T-helper 2 cell treated with Interferon-gamma antibody and Interleukin-4, amounts not matched to agents 100 ng/mL and 5 ng/mL, for 36 hours (primary cell): ENCODE measurements at regions not wholly inside any gene's neighbourhood (a gene's known extent, or its start where the extent isn't known, plus 50 kb on each side); places are given as distances from the start of the nearest gene placed in this dataset.

Experiments
- intact Hi-C: fragments of 100-400 bp; cut with micrococcal nuclease; formaldehyde crosslinking; loops from one replicate; pipeline ENCODE4 v1.15.1; 2023

DNA sequence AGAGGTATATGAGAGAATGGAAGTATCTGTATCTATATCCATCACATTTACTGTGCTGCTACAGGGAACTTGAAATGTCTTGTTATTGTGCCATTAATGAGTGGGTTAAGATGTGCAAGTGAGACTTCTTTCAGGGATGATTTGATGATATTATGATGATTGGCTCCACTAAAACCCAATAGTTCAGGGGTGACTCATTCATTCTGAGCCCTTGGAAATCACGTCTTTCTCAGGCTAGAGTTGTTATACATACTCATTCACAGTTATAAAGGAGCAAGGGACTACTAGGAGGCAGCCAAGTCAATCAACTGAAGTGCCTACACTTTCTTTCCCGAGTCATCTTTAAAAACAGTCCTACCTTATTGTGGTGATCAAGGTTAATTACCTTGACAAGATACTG is 1109.8 kb upstream of the B3GALT2 start:
- intact Hi-C loops: loop anchor here (5.0 to 10.0 kb wide), 2 partner anchors 1041 to 1489 kb away; partner anchors contain the start of gene RGS2

DNA sequence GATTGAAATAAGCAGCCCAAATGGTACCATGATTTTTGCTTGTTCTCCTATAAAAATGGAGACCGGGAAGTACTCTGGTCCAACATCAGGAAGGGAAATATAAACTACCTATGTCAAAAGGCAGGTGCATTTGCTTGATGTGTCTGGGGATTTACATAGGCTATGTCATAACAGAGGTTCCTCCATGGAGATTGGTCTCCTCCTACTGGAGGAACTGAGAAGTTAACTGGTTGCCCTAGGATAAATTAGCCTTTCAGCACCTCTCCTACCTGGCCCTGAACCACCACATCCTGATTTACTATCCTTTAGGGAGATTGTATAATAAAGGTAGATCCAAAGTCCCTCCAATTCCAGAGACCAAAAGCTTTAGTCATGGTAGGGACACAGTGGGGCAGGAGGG is 1109.3 kb upstream of the B3GALT2 start:
- intact Hi-C loops: loop anchor here (1.0 to 10.0 kb wide), 5 partner anchors 889 to 1488 kb away; partner anchors contain the start of gene RGS2

GRCh38 chr1:194293851-194294405 is 1107.5 kb upstream of the B3GALT2 start:
- intact Hi-C loops: loop anchor here (2.0 to 10.0 kb wide), 2 partner anchors 887 to 1039 kb away; no protein-coding TSS in a partner anchor

DNA sequence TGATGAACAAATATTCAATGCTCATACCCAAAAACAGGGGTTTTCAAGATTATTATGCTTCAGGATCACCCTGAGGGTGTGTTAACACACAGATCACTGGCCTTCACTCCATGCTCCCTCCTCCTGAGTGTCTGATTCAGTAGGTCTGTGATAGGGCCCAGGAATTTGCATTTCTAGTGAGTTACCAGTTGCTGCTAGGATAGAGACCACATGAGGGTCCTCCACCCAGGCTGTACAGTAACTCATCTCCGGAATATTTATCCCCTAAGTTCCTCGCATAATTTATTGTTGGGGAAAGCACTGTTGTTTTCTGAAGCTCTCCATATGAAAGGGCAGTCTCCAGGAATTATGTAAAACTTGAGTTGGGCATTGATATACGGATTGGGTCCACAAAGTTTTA is 1106.6 kb upstream of the B3GALT2 start:
- intact Hi-C loops: loop anchor here (10.0 kb wide), 1 partner anchor 1038 kb away; no protein-coding TSS in a partner anchor

DNA sequence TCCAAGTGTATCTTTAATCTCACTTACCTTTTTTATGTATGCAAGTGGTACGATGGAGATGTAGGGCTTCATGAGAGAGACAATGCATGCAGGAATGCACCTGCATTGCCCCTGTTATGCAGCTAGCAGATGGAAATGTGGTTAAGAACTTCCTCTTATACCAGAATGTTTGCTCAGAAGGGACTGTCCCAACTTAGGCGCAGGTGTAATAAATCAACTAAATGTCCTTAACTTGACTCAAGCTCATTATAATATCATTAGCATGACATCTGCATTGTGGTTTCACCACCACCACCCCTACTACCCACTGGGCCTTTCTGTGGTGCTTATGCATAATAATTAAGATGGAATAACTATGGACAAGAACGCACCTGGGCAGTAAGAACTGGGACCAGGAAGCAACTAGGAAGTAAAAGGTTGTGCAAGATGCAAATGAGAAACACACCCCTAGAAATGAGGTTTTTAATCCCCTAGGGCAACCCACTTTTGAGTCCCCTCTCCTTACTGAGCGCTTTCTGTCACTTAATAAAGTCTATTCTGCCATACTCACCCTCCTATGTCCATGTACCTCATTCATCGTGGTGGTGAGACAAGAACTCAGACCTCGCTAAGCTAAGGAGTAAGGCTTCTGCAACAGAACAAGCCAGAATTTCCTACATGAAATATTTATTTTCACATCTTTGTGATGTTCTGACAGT is 1103.3 kb upstream of the B3GALT2 start:
- intact Hi-C loops: loop anchor here (10.0 kb wide), 1 partner anchor 1035 kb away; no protein-coding TSS in a partner anchor

DNA sequence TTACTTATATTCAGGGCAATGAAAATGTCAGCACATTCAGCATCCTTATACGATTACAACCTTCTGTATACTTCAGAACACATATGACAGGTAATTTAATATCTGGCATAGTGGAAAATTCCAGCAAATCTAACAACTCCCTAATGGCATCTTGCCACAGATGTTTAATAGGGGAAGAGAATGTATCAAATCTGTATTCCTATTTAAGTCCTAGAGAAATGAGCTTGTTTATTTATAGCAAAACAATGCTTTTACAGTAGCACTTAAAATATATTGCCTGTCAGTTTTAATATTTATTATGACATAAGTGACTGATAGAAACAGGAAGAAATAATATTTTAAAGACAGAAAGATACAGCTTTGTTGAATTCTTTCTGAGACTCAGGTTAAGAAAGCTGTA is 1101.8 kb upstream of the B3GALT2 start:
- intact Hi-C loops: no loop called here

GRCh38 chr1:194281376-194281775 is 1095.0 kb upstream of the B3GALT2 start:
- intact Hi-C loops: no loop called here

GRCh38 chr1:194280463-194280862 is 1094.0 kb upstream of the B3GALT2 start:
- intact Hi-C loops: no loop called here

GRCh38 chr1:194279975-194280374 is 1093.6 kb upstream of the B3GALT2 start:
- intact Hi-C loops: no loop called here

DNA sequence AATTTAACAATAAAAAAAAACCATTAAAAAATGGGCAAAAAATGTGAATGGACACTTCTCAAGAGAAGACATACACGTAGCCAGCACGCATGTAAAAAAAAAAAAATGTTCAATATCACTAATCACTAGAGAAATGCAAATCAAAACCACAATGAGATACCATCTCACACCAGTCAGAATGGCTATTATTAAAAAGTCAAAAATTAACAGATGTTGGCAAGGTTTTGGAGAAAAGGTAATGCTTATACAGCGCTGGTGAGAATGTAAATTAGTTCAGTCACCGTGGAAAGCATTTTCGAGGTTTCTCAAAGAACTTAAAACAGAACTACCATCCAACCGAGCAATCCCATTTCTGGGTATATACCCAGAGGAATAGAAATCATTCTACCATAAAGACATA is 1091.5 kb upstream of the B3GALT2 start:
- intact Hi-C loops: no loop called here

- intact Hi-C loops: no loop called here
These were observed 1087.2 kb upstream of the B3GALT2 start for GRCh38 chr1:194273660-194274059.

DNA sequence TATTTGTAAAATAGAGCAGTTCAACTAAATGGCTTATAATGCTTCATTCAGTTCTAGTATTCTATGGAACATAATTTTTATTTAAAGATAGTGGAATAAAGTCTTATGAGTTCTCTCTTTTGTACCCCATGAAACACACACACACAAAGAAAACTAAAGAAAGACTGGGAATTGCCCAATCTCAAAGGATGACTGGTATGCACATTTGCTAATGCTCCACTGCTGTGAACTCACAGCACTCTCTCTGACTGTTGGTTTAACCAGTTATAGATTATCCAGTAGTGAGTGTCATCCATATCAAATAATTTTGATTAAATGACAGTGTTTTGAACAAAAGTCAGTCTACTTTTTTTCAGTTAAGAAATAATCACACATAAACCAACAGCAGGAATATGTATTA is 1082.4 kb upstream of the B3GALT2 start:
- intact Hi-C loops: no loop called here

GRCh38 chr1:194267021-194267420 is 1080.6 kb upstream of the B3GALT2 start:
- intact Hi-C loops: no loop called here

GRCh38 chr1:194256010-194256409 is 1069.6 kb upstream of the B3GALT2 start:
- intact Hi-C loops: no loop called here

DNA sequence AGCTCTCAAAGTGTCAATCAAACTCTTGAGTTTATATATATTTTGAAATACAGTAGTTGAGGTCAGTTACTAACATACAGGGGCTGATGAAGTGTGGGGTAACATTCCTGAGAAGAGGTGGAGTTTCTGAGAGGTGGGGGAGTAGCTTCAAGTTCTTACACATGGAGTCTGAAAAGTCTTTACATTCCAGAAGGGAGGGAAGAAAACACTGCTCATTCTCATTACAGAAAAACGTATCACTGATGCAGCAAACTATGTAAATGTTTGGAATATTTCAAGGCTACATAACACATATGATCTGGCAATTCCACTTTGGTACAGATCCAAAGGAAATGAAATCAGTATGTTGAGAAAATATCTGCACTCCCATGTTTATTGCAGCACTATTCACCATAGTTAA is 1065.8 kb upstream of the B3GALT2 start:
- intact Hi-C loops: no loop called here

DNA sequence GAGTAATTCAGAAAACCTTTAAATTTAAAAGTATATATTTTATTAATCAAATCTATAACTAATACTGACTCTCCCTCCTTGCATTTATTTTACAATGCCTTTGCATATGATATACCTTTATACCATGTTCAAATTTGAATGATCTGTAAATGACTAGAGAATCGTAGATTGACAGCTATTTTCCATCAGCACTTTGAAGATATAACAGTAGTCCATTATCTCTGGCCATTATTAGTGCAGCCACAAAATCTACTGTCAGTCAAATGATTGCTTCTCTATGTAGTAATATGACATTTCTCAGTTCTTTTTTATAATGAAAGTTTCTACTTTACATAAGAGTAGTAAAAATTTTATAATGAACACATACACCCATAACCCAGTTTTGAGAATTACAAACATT is 1054.8 kb upstream of the B3GALT2 start:
- intact Hi-C loops: no loop called here

- intact Hi-C loops: no loop called here
These were observed 1046.7 kb upstream of the B3GALT2 start for GRCh38 chr1:194233069-194233468.

- intact Hi-C loops: no loop called here
These were observed 1044.1 kb upstream of the B3GALT2 start for GRCh38 chr1:194230351-194231144.

DNA sequence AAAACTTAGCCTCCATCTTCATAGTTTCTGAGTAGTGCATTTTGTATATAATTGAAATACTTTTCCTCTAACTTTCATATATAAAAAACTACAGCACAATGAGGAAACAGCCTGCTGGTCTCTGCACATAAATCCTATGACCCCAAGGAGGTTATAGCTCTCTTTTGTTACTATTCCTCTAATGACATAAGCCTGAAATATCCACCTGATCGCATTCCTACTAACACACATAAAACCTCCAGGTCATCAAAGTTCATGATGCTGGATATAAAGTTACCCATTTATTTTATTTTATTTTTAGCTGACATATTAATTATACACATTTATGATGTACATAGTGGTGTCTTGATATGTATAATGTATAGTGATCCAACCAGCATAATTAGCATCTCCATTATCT is 1042.0 kb upstream of the B3GALT2 start:
- intact Hi-C loops: no loop called here

DNA sequence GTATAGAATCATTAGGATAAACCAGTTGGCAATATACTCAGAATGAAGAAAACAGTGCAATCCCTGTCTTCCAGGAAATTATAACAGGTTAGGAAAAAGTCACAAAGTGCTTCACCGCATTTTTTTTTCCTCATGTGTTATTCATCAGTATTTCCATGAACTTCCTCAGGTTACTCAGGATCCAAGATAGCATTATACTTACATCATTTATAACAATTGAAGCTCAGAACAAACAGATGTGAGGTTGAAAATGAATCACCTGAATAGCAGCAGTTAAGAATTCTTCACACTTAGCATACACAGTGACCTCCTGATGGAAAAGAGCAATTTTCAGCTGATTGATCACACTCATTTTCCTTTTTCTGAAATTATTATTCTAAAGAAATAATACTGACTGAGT is 1040.7 kb upstream of the B3GALT2 start:
- intact Hi-C loops: no loop called here

DNA sequence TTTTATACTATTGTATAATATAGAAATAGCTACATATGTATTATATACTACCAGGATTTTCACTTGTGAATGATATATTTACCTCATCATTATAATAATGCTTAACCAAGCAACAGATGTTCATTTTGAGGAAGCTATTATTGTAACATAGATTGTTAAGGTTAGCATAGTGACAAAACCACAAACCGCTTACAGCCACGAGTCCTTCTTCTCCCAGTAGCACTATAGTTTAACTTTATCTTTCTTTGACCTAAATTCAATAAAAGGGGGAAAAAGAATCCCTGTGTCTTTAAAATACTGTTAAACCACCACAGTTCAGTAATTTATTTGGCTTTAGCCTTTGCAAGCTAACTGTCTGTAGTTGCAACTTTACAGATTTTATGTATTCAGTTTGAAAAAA is 1039.4 kb upstream of the B3GALT2 start:
- intact Hi-C loops: no loop called here

DNA sequence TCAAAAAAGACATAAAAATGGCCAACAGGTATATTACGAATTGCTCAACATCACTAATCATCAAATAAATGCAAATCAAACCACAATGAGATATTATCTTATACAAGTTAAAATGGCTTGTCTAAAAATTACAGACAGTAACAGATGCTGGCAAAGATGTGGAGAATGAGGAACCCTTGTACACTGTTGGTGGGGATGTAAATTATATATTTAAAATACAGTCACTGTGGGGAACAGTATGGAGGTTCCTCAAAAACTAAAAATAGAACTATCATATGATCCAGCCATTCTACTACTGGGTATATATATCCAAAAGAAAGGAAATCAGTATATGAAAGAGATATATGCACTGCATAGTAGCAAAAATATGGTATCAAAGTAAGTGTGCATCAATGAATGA is 1037.2 kb upstream of the B3GALT2 start:
- intact Hi-C loops: no loop called here
